Suprapubic skin (tissue), 4 donors: ENCODE measurements at regions not wholly inside any gene's neighbourhood (a gene's known extent, or its start where the extent isn't known, plus 50 kb on each side); places are given as distances from the start of the nearest gene placed in this dataset.

Source experiments
- DNase-seq, 2 donors: peaks; one replicate each; pipeline ENCODE4 v3.0.0-alpha.2; 2019; ENCODE audit warnings: low spot score in 2 of 2
- H3K27ac ChIP-seq: fragments of 200-600 bp; sonication (generic); one replicate; pipeline ENCODE4 v1.5.1; 2019
- H3K27me3 ChIP-seq: fragments of 200-600 bp; sonication (generic); one replicate; pipeline ENCODE4 v1.5.1; 2019
- H3K36me3 ChIP-seq: fragments of 200-600 bp; sonication (generic); one replicate; pipeline ENCODE4 v1.5.1; 2019
- H3K4me1 ChIP-seq: fragments of 200-600 bp; sonication (generic); one replicate; pipeline ENCODE4 v1.5.1; 2019
- H3K4me3 ChIP-seq: fragments of 200-600 bp; sonication (generic); one replicate; pipeline ENCODE4 v1.5.1; 2019; ENCODE audit warnings: mild to moderate bottlenecking
- H3K9me3 ChIP-seq: fragments of 200-600 bp; sonication (generic); one replicate; pipeline ENCODE4 v1.5.1; 2019
- CTCF ChIP-seq, 2 donors: fragments of 200-600 bp in 1 of 2; fragments of 450-650 bp in 1 of 2; sonication (generic) in 1 of 2; IDR thresholded peaks; one replicate each; pipeline ENCODE4 v1.5.1; 2016 to 2019; ENCODE audit warnings: antibody characterized with exemption in 2 of 2, mild to moderate bottlenecking in 1 of 2, moderate library complexity in 1 of 2
- EP300 ChIP-seq: sonication (generic); formaldehyde crosslinking; IDR thresholded peaks from one replicate; pipeline ENCODE4 v1.6.1; 2017; ENCODE audit warnings: antibody characterized with exemption
- POLR2A ChIP-seq, 2 donors: fragments of 450-650 bp; IDR thresholded peaks; one replicate each; pipeline ENCODE4 v1.6.1; 2017; ENCODE audit warnings: antibody characterized with exemption in 2 of 2, mild to moderate bottlenecking in 2 of 2, moderate library complexity in 2 of 2
- POLR2AphosphoS5 ChIP-seq, 3 donors: sonication (generic); formaldehyde crosslinking; IDR thresholded peaks; one replicate each; pipeline ENCODE4 v1.6.1; 2017; ENCODE audit warnings: antibody characterized with exemption in 3 of 3
- WGBS: methylation state at CpG from one replicate; pipeline ENCODE4 v1.1.5; 2018; 5-methylcytosine and 5-hydroxymethylcytosine counted together

- no peaks in the 10 kb centered on the region for H3K36me3 ChIP-seq
- WGBS, result 97% methylated on average over 3 of the region's 3 CpGs
- no peak overlapping the region for H3K4me3 ChIP-seq
- no peaks in the 10 kb centered on the region for H3K27me3 ChIP-seq
- no peaks in the 10 kb centered on the region for H3K4me1 ChIP-seq
- peaks cover 19% of the 10 kb centered on the region for H3K9me3 ChIP-seq
- no peak for DNase-seq
- H3K27ac ChIP-seq, result no peak overlapping the region
- TF ChIP-seq CTCF (IDR thresholded peaks at IDR 0.05) (no peak), POLR2AphosphoS5 (IDR thresholded peaks at IDR 0.05) (no peak), POLR2A (IDR thresholded peaks at IDR 0.05) (no peak), EP300 (no peak)
Observed at GRCh38 chr16:72389791-72390190, 217.8 kb upstream of the PMFBP1 start.

GRCh38 chr16:72388007-72388406 lies 216.1 kb upstream of the PMFBP1 start:
- Histone ChIP-seq H3K27ac (no peak overlapping the region), H3K4me3 (no peak overlapping the region), H3K4me1 (no peaks in the 10 kb centered on the region), H3K27me3 (no peaks in the 10 kb centered on the region), H3K36me3 (no peaks in the 10 kb centered on the region), H3K9me3 (peaks cover 12% of the 10 kb centered on the region)
- TF ChIP-seq EP300 (no peak), CTCF (IDR thresholded peaks at IDR 0.05) (no peak), POLR2A (IDR thresholded peaks at IDR 0.05) (no peak)
- DNase-seq, result no peak

- 96% methylated on average over 5 of the region's 5 CpGs for WGBS
- no peak for DNase-seq
- no peak for TF ChIP-seq CTCF (IDR thresholded peaks at IDR 0.05)
- no peak for TF ChIP-seq POLR2AphosphoS5 (IDR thresholded peaks at IDR 0.05)
- no peak for TF ChIP-seq EP300
- no peak for TF ChIP-seq POLR2A (IDR thresholded peaks at IDR 0.05)
- Histone ChIP-seq H3K9me3 (peaks cover 15% of the 10 kb centered on the region), H3K4me3 (no peak overlapping the region), H3K4me1 (no peaks in the 10 kb centered on the region), H3K27me3 (no peaks in the 10 kb centered on the region), H3K27ac (no peak overlapping the region), H3K36me3 (no peaks in the 10 kb centered on the region)
Observed at GRCh38 chr16:72384651-72385050, 212.7 kb upstream of the PMFBP1 start.

DNA sequence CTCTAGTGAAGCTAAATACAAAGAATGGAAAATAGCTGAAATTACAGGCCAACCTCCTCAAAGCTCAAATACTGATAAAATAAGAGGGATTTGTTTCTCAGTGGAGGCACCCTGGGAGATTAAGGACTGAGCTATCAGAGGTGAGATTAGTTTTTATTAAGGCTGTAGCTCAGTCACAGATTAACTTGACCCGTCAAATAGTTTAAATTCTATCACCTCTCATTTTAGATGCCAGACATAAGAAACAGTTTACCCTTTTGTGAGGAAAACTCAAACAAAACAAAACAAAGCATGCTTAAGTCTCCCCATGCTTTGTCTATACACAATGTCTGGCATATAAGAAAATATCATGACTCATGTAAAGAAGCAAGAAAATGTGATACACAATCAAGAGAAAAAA lies 208.3 kb upstream of the PMFBP1 start:
- Histone ChIP-seq H3K27ac (no peak overlapping the region), H3K9me3 (peaks cover 3% of the 10 kb centered on the region), H3K4me1 (no peaks in the 10 kb centered on the region), H3K27me3 (no peaks in the 10 kb centered on the region), H3K36me3 (no peaks in the 10 kb centered on the region), H3K4me3 (no peak overlapping the region)
- TF ChIP-seq POLR2AphosphoS5 (IDR thresholded peaks at IDR 0.05) (no peak), CTCF (IDR thresholded peaks at IDR 0.05) (no peak), POLR2A (IDR thresholded peaks at IDR 0.05) (no peak), EP300 (no peak)
- 88% methylated on average over 1 of the region's 1 CpG for WGBS
- no peak for DNase-seq

DNA sequence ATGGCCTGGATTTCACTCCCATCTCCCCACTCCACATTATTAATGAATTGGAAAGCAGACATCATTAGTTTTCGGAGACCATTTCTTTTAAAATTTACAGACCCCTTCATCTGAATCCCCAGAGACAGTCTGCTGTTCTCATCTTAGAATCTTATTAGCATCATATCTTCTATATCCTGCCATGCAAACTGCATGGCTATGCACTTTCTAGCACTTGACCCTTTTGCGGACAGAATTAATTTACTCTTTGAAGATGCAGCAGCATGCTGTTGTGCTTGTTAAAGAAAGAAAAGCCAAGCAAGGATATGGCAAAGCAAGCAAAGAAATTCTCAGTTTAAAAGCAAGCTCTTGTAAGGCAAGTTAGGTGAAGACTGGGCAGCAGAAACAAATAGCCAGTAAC lies 201.2 kb upstream of the PMFBP1 start:
- no peak for TF ChIP-seq POLR2AphosphoS5 (IDR thresholded peaks at IDR 0.05)

More for the DNA sequence above, 201.2 kb upstream of the PMFBP1 start:
- no peaks in the 10 kb centered on the region for H3K9me3 ChIP-seq
- H3K4me3 ChIP-seq, result no peak overlapping the region
- H3K27me3 ChIP-seq, result no peaks in the 10 kb centered on the region
- H3K4me1 ChIP-seq, result no peaks in the 10 kb centered on the region
- no peak overlapping the region for H3K27ac ChIP-seq
- H3K36me3 ChIP-seq, result no peaks in the 10 kb centered on the region
- 93% methylated on average over 2 of the region's 2 CpGs for WGBS
- DNase-seq, result no peak
